HG02973 (cell line): ENCODE measurements at regions not wholly inside any gene's neighbourhood (a gene's known extent, or its start where the extent isn't known, plus 50 kb on each side); places are given as distances from the start of the nearest gene placed in this dataset.
"Not testable (repeated sequence)": the region's sequence is repeated elsewhere in the genome, so short reads cannot be mapped to it uniquely, and the experiment has no call there.

Experiments
- ATAC-seq: cut with Tn5 transposase; IDR thresholded peaks from one replicate; pipeline ENCODE4 v1.9.1; 2021; ENCODE audit warnings: moderate library complexity; ENCODE audit not compliant: unreplicated experiment

DNA sequence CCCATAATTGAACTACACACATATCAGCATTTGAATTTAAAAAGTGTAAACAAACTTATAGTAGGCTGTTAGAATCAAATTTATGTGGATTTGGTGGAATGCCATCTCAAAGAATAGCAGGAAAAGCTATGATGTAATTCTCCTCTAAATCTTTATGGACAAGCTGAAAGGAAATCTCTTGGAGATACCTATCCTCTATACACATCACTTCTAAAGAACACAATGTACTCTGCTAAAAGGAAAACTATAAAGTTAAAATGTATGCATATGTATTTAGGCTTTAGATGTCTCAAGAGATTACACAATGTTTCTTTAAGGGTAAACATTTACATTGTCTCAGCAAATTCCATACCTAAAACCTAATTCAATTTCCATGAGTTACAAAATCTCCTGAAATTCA lies 323.3 kb downstream of the CRPPA start:
- no peak for ATAC-seq

DNA sequence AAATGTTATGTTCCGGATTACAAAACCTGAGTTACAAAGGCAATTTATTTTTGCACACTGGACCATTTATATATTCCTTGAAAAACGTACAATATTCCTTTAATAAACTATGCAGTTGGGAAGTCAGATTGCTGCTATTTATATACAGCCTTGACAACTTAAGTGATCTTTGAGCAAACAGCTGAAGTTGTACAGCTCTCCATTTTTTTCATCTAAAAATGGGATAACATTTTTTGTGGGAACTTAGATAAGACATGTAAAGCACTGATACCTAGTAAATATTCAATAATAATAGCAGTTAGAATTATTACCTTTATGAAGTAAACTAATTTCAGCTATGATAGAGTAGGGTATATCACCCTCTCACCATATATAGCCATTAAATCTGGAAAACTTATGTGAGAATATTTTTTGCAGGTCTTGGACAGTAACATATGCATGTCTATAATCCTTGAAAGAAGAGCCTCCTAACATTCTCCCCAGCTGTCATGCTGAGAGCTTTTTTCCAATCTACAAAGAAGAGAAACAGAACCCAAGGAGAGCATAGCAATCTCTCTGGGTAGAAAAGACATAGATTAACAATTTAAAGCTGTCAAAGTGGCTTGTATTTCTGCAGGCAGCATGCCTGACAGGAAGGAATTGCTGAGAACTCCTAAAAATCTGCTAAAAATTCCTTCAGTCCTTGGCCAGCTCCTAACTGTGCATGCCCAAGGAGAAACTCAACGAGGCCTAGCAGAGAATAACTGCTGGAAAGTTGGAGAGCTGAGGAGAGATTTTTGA lies 326.0 kb downstream of the CRPPA start:
- ATAC-seq = no peak

DNA sequence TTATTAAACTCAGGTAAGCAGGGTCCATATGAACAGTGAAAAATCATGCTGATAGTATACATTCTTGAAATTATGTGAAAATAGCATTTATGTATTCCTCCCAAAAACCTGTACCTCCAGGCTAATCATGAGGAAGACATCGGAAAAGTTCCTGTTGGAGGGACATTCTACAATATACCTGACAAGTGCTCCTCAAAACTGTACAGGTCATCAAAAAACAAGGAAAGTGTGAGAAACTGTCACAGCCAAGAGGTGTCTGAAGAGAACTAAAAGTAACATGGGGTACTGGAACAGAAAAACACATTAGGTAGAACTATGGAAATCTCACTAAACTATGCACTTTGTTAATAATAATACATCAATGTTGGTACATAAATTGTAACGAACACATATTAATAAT lies 326.7 kb downstream of the CRPPA start:
- no peak for ATAC-seq

DNA sequence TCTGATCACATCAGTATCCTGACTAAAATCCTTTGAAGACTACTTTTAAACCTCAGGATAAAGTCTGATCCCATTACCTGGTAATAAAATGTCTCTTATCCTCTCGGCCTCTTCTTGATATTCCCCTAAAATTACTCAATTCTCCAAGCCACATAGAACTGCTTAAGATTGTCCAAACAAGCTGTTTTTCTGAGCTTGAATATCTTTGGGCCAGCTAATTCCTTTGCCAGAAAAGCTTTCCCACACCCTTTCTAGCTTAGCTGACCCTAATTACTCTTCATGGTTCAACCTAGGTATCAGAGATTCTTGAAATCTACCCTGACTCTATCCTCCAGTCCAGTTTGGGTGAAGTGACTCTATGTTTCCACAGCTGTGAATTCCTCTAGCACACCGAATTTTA lies 328.6 kb downstream of the CRPPA start:
- ATAC-seq = no peak

DNA sequence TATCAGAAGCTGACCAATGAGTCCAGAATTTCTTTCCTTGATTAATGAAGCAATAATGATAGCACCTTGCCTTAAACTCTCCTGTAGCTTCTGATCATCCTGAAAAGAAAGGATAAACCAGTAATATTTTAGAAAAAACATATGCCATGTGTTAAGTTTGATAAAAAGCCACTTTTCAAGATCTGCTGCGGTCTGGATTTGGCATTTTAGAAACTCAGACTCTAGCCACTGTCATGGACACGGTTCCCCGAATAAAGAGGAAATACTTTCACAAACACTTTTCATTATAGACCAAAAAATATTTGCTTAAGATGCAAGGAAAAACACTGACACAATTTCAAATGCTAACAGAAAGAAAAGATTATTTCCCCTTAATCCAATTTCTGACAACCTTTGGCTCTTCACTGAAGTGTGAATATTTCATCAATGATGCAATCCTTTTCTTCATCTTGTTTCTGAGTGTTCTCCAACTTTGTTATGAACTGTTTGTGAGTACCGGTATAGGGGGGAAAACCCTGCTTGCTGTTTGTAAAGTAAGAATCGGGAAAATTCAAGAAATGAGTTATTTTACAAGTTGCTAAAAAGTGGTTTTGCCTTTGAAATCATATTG lies 329.5 kb downstream of the CRPPA start:
- no peak for ATAC-seq

DNA sequence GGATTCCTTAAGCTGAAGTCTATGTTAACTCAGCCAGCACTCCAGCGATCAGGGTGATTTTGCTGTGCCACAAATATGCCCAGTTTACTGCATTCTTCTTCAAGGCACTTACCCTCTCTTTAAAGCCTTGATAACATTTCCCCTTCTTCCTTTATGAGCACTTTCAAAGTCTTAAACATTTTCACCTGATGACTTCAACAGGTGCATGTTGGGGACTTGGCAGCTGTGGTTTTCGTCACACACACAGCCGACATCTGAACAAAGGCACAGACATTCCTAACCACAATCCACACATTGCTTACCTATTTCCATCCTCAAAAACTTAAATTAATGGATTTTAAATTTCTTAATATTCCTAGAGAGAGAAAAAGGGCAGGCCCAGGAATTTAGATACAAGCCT lies 331.5 kb downstream of the CRPPA start:
- ATAC-seq = no peak

DNA sequence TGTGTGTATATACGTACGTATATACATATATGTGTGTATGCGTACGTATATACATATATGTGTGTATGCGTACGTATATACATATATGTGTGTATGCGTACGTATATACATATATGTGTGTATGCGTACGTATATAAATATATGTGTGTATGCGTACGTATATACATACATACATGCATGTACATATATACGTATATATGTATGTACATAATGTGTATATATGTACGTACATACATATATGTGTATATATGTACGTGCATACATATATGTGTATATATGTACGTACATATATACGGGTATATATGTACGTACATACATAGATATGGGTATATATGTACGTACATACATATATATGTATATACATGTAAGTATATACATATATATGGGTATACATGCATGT lies 332.1 kb downstream of the CRPPA start:
- no peak for ATAC-seq

DNA sequence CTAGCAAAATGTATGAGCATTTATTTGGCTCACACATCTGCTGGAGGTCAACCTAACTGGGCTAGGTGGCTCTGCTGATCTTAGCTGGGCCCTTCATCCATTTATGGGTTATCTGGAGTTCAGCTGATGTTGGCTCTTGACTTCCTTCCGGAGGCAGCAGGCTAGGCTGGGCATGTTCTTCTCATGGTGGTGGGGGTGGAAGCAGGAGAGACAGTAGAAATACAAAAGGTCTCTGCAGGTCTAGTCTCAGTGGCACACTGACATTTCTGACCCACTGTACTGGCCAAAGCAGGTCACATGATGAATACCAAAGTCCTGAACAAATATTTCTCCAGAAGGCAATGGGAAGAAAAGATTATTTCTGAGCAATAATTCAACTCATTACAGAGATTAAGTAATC lies 334.6 kb downstream of the CRPPA start:
- no peak for ATAC-seq

DNA sequence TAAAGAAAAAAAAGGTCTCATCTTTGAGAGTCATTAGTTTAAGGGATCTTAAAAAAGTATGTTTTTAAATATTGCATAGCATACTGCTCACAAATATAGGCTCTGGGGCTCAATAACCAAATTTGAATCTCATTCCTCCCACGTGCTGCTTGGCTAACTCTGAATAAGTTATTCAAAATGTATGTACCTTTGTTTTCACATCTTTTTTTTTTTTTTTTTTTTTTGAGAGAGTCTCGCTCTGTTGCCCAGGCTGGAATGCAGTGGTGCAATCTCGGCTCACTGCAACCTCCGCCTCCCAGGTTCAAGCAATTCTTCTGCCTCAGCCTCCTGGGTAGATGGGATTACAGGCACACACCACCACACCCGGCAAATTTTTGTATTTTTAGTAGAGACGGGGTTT lies 335.6 kb downstream of the CRPPA start:
- not testable (repeated sequence) for ATAC-seq

DNA sequence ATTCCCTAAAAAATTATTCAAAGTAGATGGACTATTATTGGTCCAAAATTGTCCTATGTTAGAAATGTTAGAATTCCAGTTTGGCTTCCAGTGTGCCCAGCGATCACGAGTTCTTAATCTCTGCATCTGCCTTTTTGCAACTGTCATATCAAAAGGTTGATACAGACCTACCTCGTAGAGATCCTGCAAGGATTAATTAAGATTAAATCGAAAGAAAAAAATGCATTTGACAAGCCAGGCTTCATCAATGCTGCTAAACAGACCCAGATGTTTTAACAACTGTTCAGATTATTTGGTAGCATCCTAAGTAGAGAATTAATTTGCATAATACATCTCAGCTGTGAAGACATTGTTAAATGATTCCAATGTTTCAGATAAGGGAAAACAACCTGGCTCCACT lies 336.5 kb downstream of the CRPPA start:
- no peak for ATAC-seq

DNA sequence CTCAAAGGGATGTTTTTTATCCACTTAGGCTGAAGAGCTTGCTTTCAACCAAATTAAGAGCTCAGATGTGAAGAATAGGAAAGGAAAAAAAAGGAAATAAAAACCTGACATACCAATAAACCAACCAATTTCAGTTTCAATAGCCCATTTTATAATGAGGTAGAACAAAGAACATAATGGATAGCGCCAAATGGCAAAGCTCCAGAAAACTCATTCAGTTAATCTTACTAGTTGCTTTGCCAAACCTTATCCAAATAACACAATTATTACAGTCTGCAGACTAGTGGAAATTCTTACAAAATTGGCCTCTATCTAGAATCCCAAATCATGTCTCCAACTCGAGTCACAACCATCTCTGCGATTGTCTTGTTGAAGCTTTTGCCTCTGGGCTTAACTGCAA lies 337.0 kb downstream of the CRPPA start:
- no peak for ATAC-seq

DNA sequence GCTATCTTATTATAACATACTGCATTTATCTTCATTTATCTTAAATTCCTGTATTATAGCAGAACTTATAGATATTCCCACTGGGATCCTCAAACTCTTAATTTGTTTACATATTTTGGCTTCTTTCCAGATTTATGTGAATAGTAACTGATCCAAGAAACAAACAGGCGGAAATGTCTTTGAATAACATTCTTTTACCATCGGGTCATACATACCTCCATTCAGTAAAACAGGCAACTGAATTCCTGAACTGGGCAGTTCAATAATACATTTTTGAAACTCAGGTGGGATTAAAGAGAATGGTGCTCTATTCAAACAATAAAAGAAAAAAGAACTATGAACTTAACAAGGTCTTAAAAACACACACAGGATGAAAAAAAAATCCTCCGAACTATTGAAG lies 337.4 kb downstream of the CRPPA start:
- no peak for ATAC-seq

DNA sequence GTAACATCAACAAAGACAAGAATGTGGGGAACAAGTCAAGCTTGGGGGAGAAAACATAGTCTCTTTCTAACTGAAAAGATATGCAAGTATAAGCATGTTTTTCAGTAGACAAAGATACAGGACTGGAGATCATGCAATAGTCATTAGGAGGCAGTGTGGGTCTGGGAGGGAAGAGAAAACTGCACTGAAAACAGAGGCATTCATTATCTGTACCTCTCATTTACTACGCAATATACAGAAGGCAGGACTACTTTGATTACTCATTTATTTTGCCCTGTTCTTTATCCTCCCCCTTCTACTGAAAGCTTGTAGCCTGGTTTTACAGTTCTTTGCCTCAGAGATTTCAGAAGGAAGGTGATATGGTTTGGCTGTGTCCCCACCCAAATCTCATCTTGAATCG lies 341.2 kb downstream of the CRPPA start:
- ATAC-seq = no peak

DNA sequence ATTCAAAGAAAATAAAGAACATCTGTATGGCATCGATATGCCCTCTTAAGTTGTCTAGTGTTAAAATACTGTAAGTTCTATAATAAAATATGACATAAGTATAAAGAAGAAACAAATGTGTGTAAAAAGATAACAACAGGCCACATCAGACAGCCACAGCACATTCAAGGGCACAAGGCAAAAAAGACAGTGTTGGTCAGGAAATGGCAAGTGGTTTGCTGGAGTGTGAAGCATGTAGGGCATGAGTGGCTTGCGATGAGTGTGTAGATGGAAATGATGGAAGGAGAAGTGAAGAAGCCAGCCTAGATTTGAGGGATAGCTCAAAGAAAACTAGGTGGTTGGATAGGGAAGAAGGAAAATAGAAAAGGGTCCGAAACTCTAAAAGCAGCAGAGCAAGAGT lies 341.6 kb downstream of the CRPPA start:
- ATAC-seq = no peak

DNA sequence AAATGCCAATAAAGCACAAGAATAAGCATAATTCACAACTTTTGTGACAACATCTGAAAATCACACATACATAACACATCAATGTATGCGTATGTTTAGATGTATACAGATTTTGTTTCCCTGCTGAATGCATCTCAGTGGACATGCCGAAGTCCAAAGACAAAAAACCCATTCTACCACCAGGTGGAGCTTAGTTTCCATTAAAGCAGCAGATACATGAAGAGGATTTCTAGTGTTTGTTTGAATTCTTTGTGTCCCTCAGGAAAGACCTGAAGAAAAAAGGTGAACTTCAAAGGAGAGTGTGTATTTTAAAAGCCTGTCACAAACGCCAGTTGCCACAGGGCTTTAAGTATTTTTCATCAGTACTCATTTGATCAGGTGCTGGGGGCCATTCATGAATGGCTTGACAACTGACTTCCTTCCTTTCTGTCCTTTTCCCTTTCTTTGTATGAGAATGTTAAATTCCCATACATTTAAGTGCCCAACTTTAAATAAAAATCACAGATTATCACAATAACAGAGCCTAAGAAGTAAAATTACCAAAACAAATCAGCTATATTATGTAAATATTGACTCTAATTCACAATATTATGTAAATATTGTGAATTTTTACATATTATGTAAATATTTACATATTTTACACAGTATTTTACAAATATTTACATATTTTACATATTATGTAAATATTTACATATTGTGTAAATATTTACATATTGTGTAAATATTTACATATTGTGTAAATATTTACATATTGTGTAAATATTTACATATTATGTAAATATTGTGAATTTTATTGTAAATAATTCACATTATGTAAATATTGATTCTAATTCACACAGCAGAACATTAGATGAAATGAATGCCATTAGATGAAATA lies 343.0 kb downstream of the CRPPA start:
- ATAC-seq = peak; percentile 62

DNA sequence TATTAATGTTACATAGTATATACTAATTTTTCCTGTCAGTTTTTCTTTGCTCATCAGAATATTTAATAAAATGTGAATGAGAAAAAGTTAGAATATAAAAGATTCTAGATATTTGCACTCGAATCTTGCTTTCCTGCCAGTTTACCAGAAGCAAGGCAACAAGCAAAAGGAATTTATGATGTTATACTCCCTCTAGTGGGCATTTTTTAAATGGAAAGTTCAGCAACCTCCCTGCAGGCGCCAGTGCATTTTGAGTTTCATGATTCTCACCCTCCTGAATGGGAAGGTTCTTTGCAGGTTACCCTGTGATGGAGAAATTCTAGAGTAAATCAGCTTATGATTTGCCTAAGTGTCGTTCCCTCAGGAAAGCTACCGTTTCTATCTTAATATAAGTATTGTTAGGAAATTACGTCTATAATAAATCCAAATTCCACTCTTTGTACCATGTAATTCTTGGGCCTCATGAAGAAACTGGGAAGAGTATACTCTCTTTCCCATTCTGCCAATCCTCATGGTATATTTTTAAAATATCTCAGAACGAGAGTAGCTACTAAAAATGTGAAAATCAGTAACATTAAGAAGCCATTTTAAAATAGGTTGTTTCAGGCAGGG lies 350.0 kb downstream of the CRPPA start:
- peak; percentile 80 for ATAC-seq

DNA sequence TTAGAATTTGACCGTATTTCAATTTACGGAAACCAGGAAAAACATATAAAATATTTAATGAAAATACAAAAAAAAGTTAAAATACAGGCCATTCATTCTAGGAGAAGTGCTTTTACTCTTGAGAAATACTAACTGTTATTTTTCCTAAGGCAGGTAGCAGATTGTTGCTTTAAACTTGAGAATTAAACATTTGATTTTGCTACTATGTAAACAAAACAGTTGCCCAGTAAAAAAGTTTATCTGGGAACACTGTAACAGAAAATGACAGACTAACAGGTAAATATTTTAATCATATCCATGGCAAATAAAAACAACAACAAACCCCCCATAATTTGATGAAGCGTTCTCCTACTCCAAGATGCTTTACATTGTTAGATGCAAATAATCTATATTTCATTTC lies 350.5 kb downstream of the CRPPA start:
- ATAC-seq = no peak

DNA sequence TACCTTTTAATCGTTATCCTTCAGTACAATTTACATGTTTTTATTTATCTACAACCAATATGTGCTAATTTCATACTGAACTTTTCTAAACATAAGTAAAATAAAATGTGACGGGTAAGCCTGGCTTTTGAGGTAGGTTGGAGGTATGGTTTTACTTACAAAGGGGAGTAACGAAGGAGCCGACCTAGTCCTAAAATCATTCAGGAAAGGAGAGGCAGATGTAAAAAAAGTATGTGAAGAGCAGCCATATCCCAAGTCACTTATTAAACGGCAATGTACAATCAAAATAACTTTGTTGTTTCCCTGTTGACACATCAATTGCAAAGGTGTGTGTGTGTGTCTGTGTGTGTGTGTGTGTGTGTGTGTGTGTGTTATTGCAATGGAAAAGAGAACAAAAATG lies 351.3 kb downstream of the CRPPA start:
- ATAC-seq = no peak

DNA sequence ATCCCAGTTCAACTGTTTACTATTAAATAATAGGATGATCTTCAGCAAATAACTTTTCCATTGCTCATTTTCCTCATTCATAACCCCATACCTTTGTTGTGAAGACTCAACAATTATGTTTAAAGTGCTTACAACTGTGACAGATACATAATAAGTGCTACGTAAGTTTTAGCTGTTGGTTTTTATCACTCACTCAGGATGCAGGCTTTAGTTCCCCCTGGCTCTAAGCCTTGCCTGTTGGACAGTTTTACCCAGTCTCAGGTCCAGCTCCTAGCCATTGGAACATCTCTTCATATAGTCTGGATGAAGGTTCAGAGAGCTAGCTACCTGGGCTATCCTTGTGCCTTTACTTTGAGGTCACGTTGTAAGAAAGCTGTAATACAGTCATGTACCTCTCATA lies 353.2 kb downstream of the CRPPA start:
- ATAC-seq = no peak

DNA sequence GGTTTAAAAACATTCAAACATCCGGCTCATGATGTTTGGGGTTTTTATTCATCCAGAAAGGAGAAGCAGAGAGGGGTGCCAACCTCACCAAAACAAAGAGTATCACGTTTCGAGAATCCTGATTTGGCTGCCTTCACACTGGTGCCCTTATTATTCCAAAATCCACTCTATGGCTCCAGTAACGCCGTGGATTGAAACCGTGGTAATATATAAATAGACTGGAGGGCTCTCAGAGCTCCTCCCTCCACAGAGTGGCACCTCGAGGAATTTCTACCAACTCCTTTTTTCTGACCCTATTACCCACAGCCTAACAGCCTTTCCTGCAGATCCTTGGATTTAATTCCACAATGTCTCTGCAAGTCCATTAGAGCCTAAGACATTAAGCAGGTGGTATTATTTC lies 353.6 kb downstream of the CRPPA start:
- no peak for ATAC-seq

DNA sequence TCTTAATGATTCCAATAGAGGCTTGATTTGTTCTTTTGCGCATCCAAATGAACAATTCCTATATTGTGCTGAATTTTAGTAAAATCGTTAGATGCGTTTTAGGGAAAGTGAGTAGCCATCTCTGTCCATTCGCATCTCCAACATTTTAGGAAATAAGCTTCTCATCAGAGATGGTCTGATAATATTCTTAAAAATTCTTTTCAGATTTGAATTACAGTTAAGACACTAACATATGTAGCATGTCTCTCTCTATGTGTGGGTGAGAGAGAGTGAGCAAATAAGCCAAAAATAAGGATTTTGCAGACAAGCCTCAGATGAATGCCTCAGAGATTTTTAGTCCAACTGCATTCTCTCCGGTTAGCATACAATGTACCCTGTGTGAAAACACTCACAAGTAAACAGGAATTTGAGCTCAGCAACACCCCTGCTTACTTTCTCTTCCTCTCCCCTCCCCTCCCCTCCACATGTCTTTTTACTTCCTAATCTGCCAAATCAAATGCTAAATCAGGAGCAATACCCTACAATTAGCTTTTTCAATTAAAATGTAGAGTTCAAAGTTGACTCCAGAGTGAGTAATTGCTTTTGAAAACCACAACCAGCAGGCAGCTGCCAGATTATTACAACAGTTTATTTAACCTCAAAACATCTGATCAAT lies 354.4 kb downstream of the CRPPA start:
- ATAC-seq = no peak
